Kidney (tissue), 13 donors: ENCODE measurements at regions not wholly inside any gene's neighbourhood (a gene's known extent, or its start where the extent isn't known, plus 50 kb on each side); places are given as distances from the start of the nearest gene placed in this dataset.

Source experiments
- DNase-seq, 5 donors: peaks; one replicate each; pipeline ENCODE4 v3.0.0-alpha.2; 2013 to 2020
- FAIRE-seq: peaks from 2 replicates; lab custom pipeline; 2012; peaks lifted over from hg19 to GRCh38; lab: Jason Lieb, UNC
- H3K27ac ChIP-seq, 2 donors: one replicate each; pipeline ENCODE4 v1.7.0; 2013; ENCODE audit warnings: low read depth in 2 of 2, low read length in 2 of 2, inconsistent platforms in 1 of 2
- H3K27me3 ChIP-seq: one replicate; pipeline ENCODE4 v1.7.1; 2013; ENCODE audit warnings: low read length, inconsistent platforms; ENCODE audit not compliant: control insufficient read depth, insufficient read depth
- H3K36me3 ChIP-seq, 3 donors: one replicate each; pipeline versions ENCODE4 v1.7.0 to v1.7.1; 2013; ENCODE audit warnings: low read length in 3 of 3, control low read depth in 1 of 3, inconsistent platforms in 1 of 3; ENCODE audit not compliant: insufficient read depth in 3 of 3, control insufficient read depth in 2 of 3
- H3K4me1 ChIP-seq, 3 donors: one replicate each; pipeline versions ENCODE4 v1.7.0 to v1.7.1; 2013; ENCODE audit warnings: low read length in 3 of 3, inconsistent platforms in 1 of 3, low read depth in 1 of 3; ENCODE audit not compliant: control insufficient read depth in 2 of 3, insufficient read depth in 2 of 3
- H3K4me3 ChIP-seq, 3 donors: one replicate each; pipeline versions ENCODE4 v1.7.0 to v1.8.1; 2013; ENCODE audit warnings: low read length in 3 of 3, control low read depth in 1 of 3, inconsistent platforms in 1 of 3
- H3K9ac ChIP-seq, 3 donors: one replicate each; pipeline versions ENCODE4 v1.7.0 to v1.7.1; 2013; ENCODE audit warnings: low read length in 3 of 3, control low read depth in 1 of 3, inconsistent platforms in 1 of 3
- H3K9me3 ChIP-seq, 3 donors: one replicate each; pipeline versions ENCODE4 v1.7.0 to v1.7.1; 2013; ENCODE audit warnings: low read length in 3 of 3, control low read depth in 1 of 3, inconsistent platforms in 1 of 3; ENCODE audit not compliant: control insufficient read depth in 2 of 3, insufficient read depth in 1 of 3
- intact Hi-C: fragments of 100-400 bp; cut with DNase I; formaldehyde crosslinking; loops from one replicate; pipeline ENCODE4 v1.11.1; 2022
- TF ChIP-seq, protein P1 (sequence below): IDR thresholded peaks from 3 replicates; pipeline ENCODE4 v1.5.1; 2012; ENCODE audit warnings: mild to moderate bottlenecking, moderate library complexity, borderline replicate concordance; ENCODE audit not compliant: insufficient read depth; ENCODE audit errors: extremely low read depth
- donor health status: control.
- donor health status: control.
- donor health status: control.
- donor health status: control.
- donor health status: control.
- donor health status: DM: yes; HTN: yes; CAD: no.
- donor health status: Normal renal cell carcinoma (clear cell type).

DNA sequence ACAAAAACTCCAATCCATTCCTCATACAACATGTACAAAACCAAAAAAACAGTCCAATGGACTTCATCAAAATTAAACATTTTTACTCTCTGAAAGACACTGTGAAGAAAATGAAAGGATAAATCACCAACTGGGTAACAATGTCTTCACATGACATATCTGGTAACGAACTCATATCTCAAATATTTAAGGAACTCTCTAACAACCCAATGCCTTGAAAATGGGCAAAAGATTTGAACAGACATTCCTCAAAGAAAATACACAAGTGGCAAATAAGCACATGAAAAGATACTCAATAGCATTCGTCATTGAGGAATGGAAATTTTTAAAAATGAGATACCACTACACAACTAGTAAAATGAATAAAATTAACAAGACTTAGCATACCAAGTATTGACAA lies 198.7 kb upstream of the RASSF8 start:
- no peak for FAIRE-seq
- no peaks in the 10 kb centered on the region for H3K9me3 ChIP-seq
- no peaks in the 10 kb centered on the region for H3K27me3 ChIP-seq
- no peak for DNase-seq
- intact Hi-C loops, result no loop called here
- no peak overlapping the region for H3K4me3 ChIP-seq
- no peak overlapping the region for H3K9ac ChIP-seq
- no peak overlapping the region for H3K27ac ChIP-seq
- no peaks in the 10 kb centered on the region for H3K4me1 ChIP-seq
- H3K36me3 ChIP-seq, result no peaks in the 10 kb centered on the region
- TF ChIP-seq, protein P1, sequence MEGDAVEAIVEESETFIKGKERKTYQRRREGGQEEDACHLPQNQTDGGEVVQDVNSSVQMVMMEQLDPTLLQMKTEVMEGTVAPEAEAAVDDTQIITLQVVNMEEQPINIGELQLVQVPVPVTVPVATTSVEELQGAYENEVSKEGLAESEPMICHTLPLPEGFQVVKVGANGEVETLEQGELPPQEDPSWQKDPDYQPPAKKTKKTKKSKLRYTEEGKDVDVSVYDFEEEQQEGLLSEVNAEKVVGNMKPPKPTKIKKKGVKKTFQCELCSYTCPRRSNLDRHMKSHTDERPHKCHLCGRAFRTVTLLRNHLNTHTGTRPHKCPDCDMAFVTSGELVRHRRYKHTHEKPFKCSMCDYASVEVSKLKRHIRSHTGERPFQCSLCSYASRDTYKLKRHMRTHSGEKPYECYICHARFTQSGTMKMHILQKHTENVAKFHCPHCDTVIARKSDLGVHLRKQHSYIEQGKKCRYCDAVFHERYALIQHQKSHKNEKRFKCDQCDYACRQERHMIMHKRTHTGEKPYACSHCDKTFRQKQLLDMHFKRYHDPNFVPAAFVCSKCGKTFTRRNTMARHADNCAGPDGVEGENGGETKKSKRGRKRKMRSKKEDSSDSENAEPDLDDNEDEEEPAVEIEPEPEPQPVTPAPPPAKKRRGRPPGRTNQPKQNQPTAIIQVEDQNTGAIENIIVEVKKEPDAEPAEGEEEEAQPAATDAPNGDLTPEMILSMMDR, result no peak

DNA sequence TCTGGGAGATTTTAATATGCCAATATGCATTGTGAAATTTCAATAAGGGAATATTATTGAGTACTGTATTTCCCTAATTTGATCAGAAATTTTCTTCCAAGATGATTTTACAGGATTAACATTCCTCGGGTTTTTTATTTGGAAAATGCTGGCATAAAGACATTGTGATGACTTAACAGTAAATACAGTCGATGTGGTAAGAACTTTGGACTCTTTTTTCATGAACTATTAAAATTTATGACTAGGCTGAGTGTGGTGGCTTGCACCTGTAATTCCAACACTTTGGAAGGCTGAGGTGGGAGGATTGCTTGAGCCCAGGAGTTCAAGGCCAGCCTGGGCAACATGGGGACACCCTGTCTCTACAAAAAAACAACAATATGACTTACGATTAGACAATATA lies 197.1 kb upstream of the RASSF8 start:
- Histone ChIP-seq H3K4me3 (no peak overlapping the region), H3K36me3 (no peaks in the 10 kb centered on the region), H3K4me1 (no peaks in the 10 kb centered on the region), H3K27me3 (no peaks in the 10 kb centered on the region), H3K9me3 (no peaks in the 10 kb centered on the region), H3K27ac (no peak overlapping the region), H3K9ac (no peak overlapping the region)
- DNase-seq (no peak), FAIRE-seq (no peak)
- intact Hi-C loops, result no loop called here
- TF ChIP-seq, protein P1, result no peak

DNA sequence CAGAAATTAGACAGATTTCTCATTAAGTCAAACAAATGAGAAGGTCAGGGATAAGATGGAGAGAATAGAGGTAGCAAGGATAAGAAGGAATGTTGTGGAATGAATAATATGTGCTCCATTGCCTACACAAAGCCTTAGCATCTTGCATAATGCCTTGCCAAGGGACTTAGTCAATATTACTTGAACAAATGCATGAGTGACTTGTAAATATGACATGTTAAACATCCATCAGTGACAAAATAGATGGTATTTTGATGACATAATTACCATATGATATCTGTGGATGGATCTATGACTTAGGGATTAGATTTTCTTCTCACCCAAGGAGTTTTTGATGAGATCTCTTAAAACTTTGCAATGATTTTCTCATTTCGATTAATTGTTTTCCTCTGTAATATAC lies 194.1 kb upstream of the RASSF8 start:
- Histone ChIP-seq H3K36me3 (no peaks in the 10 kb centered on the region), H3K9me3 (no peaks in the 10 kb centered on the region), H3K27me3 (no peaks in the 10 kb centered on the region), H3K4me3 (no peak overlapping the region), H3K9ac (no peak overlapping the region), H3K27ac (no peak overlapping the region), H3K4me1 (no peaks in the 10 kb centered on the region)
- TF ChIP-seq, protein P1, result no peak
- DNase-seq (no peak), FAIRE-seq (no peak)
- intact Hi-C loops, result no loop called here

DNA sequence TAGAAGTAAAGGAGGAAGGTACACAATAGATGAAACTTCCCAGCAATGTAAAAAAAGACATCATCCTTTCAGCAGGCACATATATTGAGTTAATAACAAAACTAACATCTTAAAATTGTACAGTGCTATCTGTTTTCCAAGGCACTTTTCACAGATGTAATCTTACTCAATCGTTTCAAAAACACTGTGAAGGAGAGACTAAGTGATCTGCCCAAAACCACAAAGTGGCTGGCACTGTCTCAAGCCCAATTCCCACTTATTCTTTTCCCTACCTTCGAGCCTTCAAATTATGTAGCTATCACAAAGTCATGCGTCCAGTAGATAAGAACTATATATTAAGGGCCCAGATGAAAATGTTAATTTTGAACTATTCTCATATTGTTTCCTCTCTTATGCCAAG lies 193.6 kb upstream of the RASSF8 start:
- no peaks in the 10 kb centered on the region for H3K9me3 ChIP-seq
- H3K4me3 ChIP-seq, result no peak overlapping the region
- no peaks in the 10 kb centered on the region for H3K27me3 ChIP-seq
- no peak overlapping the region for H3K27ac ChIP-seq
- DNase-seq (no peak), FAIRE-seq (no peak)
- H3K9ac ChIP-seq, result no peak overlapping the region
- H3K36me3 ChIP-seq, result no peaks in the 10 kb centered on the region
- intact Hi-C loops, result no loop called here
- TF ChIP-seq, protein P1, result no peak
- H3K4me1 ChIP-seq, result no peaks in the 10 kb centered on the region
